Naive thymus-derived CD8-positive, alpha-beta T cell (primary cell): ENCODE measurements at regions not wholly inside any gene's neighbourhood (a gene's known extent, or its start where the extent isn't known, plus 50 kb on each side); places are given as distances from the start of the nearest gene placed in this dataset.

ENCODE experiments used
- ATAC-seq, 2 donors: fragments of 150-1000 bp; cut with Tn5 transposase in 1 of 2; sonication (Bioruptor Pico), chemical (Tn5 transposase) in 1 of 2; 1 replicate in 1 of 2; 2 replicates in 1 of 2; pipeline ENCODE4 v1.10.0; 2021; ENCODE audit warnings: mild to moderate bottlenecking in 2 of 2, moderate library complexity in 2 of 2
- POLR2A ChIA-PET: fragments of 350-600 bp; sonication (Branson Sonifier 250); formaldehyde crosslinking; loops from one replicate; lab custom pipeline; 2021; ENCODE audit warnings: antibody characterized with exemption; lab: Charles Lee
- DNase-seq, 10 donors: peaks; one replicate each; pipeline versions ENCODE4 v3.0.0 to v3.0.0-alpha.2; 2020 to 2022
- H3K27ac Mint-ChIP-seq, 10 donors: one replicate each; pipeline ENCODE4 v1.8.0; 2020 to 2022; ENCODE audit warnings: mild to moderate bottlenecking in 10 of 10, mixed read lengths in 10 of 10, moderate library complexity in 4 of 10, inconsistent platforms in 1 of 10
- H3K27me3 Mint-ChIP-seq, 5 donors: one replicate each; pipeline ENCODE4 v1.8.0; 2021 to 2022; ENCODE audit warnings: mixed read lengths in 5 of 5
- H3K36me3 Mint-ChIP-seq, 3 donors: one replicate each; pipeline ENCODE4 v1.8.0; 2020 to 2022; ENCODE audit warnings: mixed read lengths in 3 of 3, mild to moderate bottlenecking in 2 of 3, inconsistent platforms in 1 of 3
- H3K4me1 Mint-ChIP-seq, 4 donors: one replicate each; pipeline ENCODE4 v1.8.0; 2021 to 2022; ENCODE audit warnings: mixed read lengths in 4 of 4
- H3K4me3 Mint-ChIP-seq, 10 donors: one replicate each; pipeline ENCODE4 v1.8.0; 2020 to 2022; ENCODE audit warnings: mild to moderate bottlenecking in 10 of 10, mixed read lengths in 10 of 10, moderate library complexity in 6 of 10, inconsistent platforms in 1 of 10
- H3K9me3 Mint-ChIP-seq, 9 donors: one replicate each; pipeline ENCODE4 v1.8.0; 2020 to 2022; ENCODE audit warnings: mixed read lengths in 9 of 9, mild to moderate bottlenecking in 3 of 9, inconsistent platforms in 1 of 9, moderate library complexity in 1 of 9

GRCh38 chr7:41886262-41886900 lies 183.5 kb upstream of the INHBA start:
- POLR2A ChIA-PET = no interaction called here
- peaks cover 0 to 6% (median 0%) of the 10 kb centered on the region in 9 donors for H3K9me3 Mint-ChIP-seq
- H3K27ac Mint-ChIP-seq = no peak overlapping the region
- peaks cover 2 to 63% (median 14%) of the 10 kb centered on the region in 4 donors for H3K4me1 Mint-ChIP-seq
- peaks cover 0 to 8% (median 0%) of the 10 kb centered on the region in 3 donors for H3K36me3 Mint-ChIP-seq
- ATAC-seq (no peak), DNase-seq (no peak)
- H3K27me3 Mint-ChIP-seq = peaks cover 0 to 5% (median 0%) of the 10 kb centered on the region in 5 donors
- H3K4me3 Mint-ChIP-seq = no peak overlapping the region

- H3K27me3 Mint-ChIP-seq = peaks cover 0 to 5% (median 0%) of the 10 kb centered on the region in 5 donors
- peaks cover 2 to 69% (median 17%) of the 10 kb centered on the region in 4 donors for H3K4me1 Mint-ChIP-seq
- no peak overlapping the region for H3K4me3 Mint-ChIP-seq
- no peak overlapping the region for H3K27ac Mint-ChIP-seq
- DNase-seq (no peak), ATAC-seq (no peak)
- H3K36me3 Mint-ChIP-seq = peaks cover 0 to 13% (median 0%) of the 10 kb centered on the region in 3 donors
- H3K9me3 Mint-ChIP-seq = peaks cover 0 to 6% (median 0%) of the 10 kb centered on the region in 9 donors
- POLR2A ChIA-PET = no interaction called here
Measured at GRCh38 chr7:41885748-41886147, 182.9 kb upstream of the INHBA start.

GRCh38 chr7:41885078-41885477 lies 182.2 kb upstream of the INHBA start:
- Mint-ChIP-seq H3K36me3 (peaks cover 0 to 13% (median 0%) of the 10 kb centered on the region in 3 donors), H3K27me3 (peaks cover 0 to 5% (median 0%) of the 10 kb centered on the region in 5 donors), H3K9me3 (peaks cover 0 to 6% (median 0%) of the 10 kb centered on the region in 9 donors), H3K27ac (peak overlapping the region in 1 of 10 donors; percentile 12), H3K4me3 (no peak overlapping the region), H3K4me1 (peaks cover 4 to 74% (median 17%) of the 10 kb centered on the region in 4 donors)
- DNase-seq = no peak
- no peak for ATAC-seq
- POLR2A ChIA-PET = no interaction called here

- Mint-ChIP-seq H3K4me3 (peak overlapping the region in 5 of 10 donors; percentile 6 to 85 (median 40)), H3K27me3 (no peaks in the 10 kb centered on the region), H3K27ac (peak overlapping the region in 7 of 10 donors; percentile 15 to 97 (median 91)), H3K9me3 (peaks cover 0 to 6% (median 0%) of the 10 kb centered on the region in 9 donors), H3K36me3 (peaks cover 0 to 13% (median 5%) of the 10 kb centered on the region in 3 donors), H3K4me1 (peaks cover 4 to 64% (median 17%) of the 10 kb centered on the region in 4 donors)
- no peak for ATAC-seq
- POLR2A ChIA-PET = no interaction called here
- DNase-seq = no peak
Measured at GRCh38 chr7:41882745-41883420, 180.0 kb upstream of the INHBA start.

- no peak for ATAC-seq
- H3K27me3 Mint-ChIP-seq = no peaks in the 10 kb centered on the region
- H3K36me3 Mint-ChIP-seq = peaks cover 0 to 13% (median 5%) of the 10 kb centered on the region in 3 donors
- POLR2A ChIA-PET = no interaction called here
- DNase-seq = no peak
- H3K4me1 Mint-ChIP-seq = peaks cover 4 to 58% (median 17%) of the 10 kb centered on the region in 4 donors
- peak overlapping the region; percentile 73 to 89 (median 82) for H3K4me3 Mint-ChIP-seq
- peaks cover 0 to 6% (median 0%) of the 10 kb centered on the region in 9 donors for H3K9me3 Mint-ChIP-seq
- H3K27ac Mint-ChIP-seq = peak overlapping the region; percentile 74 to 97 (median 94)
Measured at GRCh38 chr7:41882256-41882655, 179.4 kb upstream of the INHBA start.

GRCh38 chr7:41881331-41882130 lies 178.6 kb upstream of the INHBA start:
- Mint-ChIP-seq H3K27me3 (peaks cover 0 to 2% (median 0%) of the 10 kb centered on the region in 5 donors), H3K27ac (peak overlapping the region; percentile 74 to 97 (median 94)), H3K9me3 (peaks cover 0 to 6% (median 0%) of the 10 kb centered on the region in 9 donors), H3K4me1 (peaks cover 4 to 57% (median 17%) of the 10 kb centered on the region in 4 donors), H3K36me3 (peaks cover 0 to 15% (median 5%) of the 10 kb centered on the region in 3 donors), H3K4me3 (peak overlapping the region; percentile 73 to 89 (median 82))
- ATAC-seq (peak; percentile 90), DNase-seq (peak; percentile 32 to 78 (median 60))
- POLR2A ChIA-PET = no interaction called here

GRCh38 chr7:41880107-41880506 lies 177.2 kb upstream of the INHBA start:
- Mint-ChIP-seq H3K4me3 (peak overlapping the region in 2 of 10 donors; percentile 7 to 10), H3K4me1 (peaks cover 4 to 48% (median 17%) of the 10 kb centered on the region in 4 donors), H3K27ac (peak overlapping the region in 7 of 10 donors; percentile 7 to 97 (median 61)), H3K9me3 (peaks cover 0 to 6% (median 0%) of the 10 kb centered on the region in 9 donors), H3K36me3 (peaks cover 0 to 15% (median 5%) of the 10 kb centered on the region in 3 donors), H3K27me3 (peaks cover 0 to 8% (median 2%) of the 10 kb centered on the region in 5 donors)
- POLR2A ChIA-PET = no interaction called here
- no peak for DNase-seq
- no peak for ATAC-seq

GRCh38 chr7:41879403-41879802 lies 176.5 kb upstream of the INHBA start:
- DNase-seq = no peak
- Mint-ChIP-seq H3K9me3 (peaks cover 0 to 6% (median 0%) of the 10 kb centered on the region in 9 donors), H3K36me3 (peaks cover 0 to 15% (median 5%) of the 10 kb centered on the region in 3 donors), H3K27me3 (peaks cover 0 to 12% (median 2%) of the 10 kb centered on the region in 5 donors), H3K4me3 (no peak overlapping the region), H3K4me1 (peaks cover 4 to 44% (median 17%) of the 10 kb centered on the region in 4 donors), H3K27ac (peak overlapping the region in 3 of 10 donors; percentile 4 to 91 (median 29))
- ATAC-seq = no peak
- POLR2A ChIA-PET = no interaction called here

GRCh38 chr7:41878309-41879295 lies 175.7 kb upstream of the INHBA start:
- H3K4me1 Mint-ChIP-seq = peaks cover 4 to 46% (median 17%) of the 10 kb centered on the region in 4 donors
- no peak overlapping the region for H3K4me3 Mint-ChIP-seq
- no peak for ATAC-seq
- peaks cover 0 to 12% (median 2%) of the 10 kb centered on the region in 5 donors for H3K27me3 Mint-ChIP-seq
- peaks cover 0 to 15% (median 5%) of the 10 kb centered on the region in 3 donors for H3K36me3 Mint-ChIP-seq
- no peak for DNase-seq
- POLR2A ChIA-PET = no interaction called here
- H3K9me3 Mint-ChIP-seq = peaks cover 0 to 6% (median 0%) of the 10 kb centered on the region in 9 donors
- H3K27ac Mint-ChIP-seq = peak overlapping the region in 2 of 10 donors; percentile 29 to 35

- Mint-ChIP-seq H3K27me3 (peaks cover 0 to 13% (median 2%) of the 10 kb centered on the region in 5 donors), H3K4me1 (peaks cover 4 to 37% (median 11%) of the 10 kb centered on the region in 4 donors), H3K36me3 (peaks cover 0 to 11% (median 5%) of the 10 kb centered on the region in 3 donors), H3K27ac (no peak overlapping the region), H3K9me3 (peaks cover 0 to 5% (median 0%) of the 10 kb centered on the region in 9 donors), H3K4me3 (no peak overlapping the region)
- DNase-seq (no peak), ATAC-seq (no peak)
- POLR2A ChIA-PET = no interaction called here
Measured at GRCh38 chr7:41877118-41877517, 174.2 kb upstream of the INHBA start.

GRCh38 chr7:41875513-41875912 lies 172.6 kb upstream of the INHBA start:
- H3K36me3 Mint-ChIP-seq = peaks cover 0 to 5% (median 2%) of the 10 kb centered on the region in 3 donors
- DNase-seq (no peak), ATAC-seq (no peak)
- peaks cover 0 to 21% (median under 1%) of the 10 kb centered on the region in 4 donors for H3K4me1 Mint-ChIP-seq
- H3K27ac Mint-ChIP-seq = no peak overlapping the region
- no peak overlapping the region for H3K4me3 Mint-ChIP-seq
- peaks cover 0 to 17% (median 2%) of the 10 kb centered on the region in 5 donors for H3K27me3 Mint-ChIP-seq
- peaks cover 0 to 2% (median 0%) of the 10 kb centered on the region in 9 donors for H3K9me3 Mint-ChIP-seq
- POLR2A ChIA-PET = no interaction called here
